ENCODE measurements at regions not wholly inside any gene's neighbourhood (a gene's known extent, or its start where the extent isn't known, plus 50 kb on each side); places are given as distances from the start of the nearest gene placed in this dataset.

- ATAC-seq (no peak), DNase-seq (ENCODE audit: low spot score) (no peak)
- Mint-ChIP-seq H3K27ac (no peak overlapping the region), H3K4me3 (no peak overlapping the region), H3K4me1 (no peaks in the 10 kb centered on the region), H3K9me3 (no peaks in the 10 kb centered on the region; the same call in 2 of the 3 replicates), H3K27me3 (ENCODE audit: insufficient read depth, low read depth, poor library complexity) (no peaks in the 10 kb centered on the region), H3K36me3 (ENCODE audit: low read depth) (no peaks in the 10 kb centered on the region)
- H3K36me3 ChIP-seq (ENCODE audit: insufficient read depth): no peaks in the 10 kb centered on the region
- H3K27ac ChIP-seq (ENCODE audit: low read depth): no peak overlapping the region
- H2AFZ ChIP-seq: no peak overlapping the region
- TF ChIP-seq EZH2phosphoT487 (IDR thresholded peaks at IDR 0.05; ENCODE audit: unreplicated experiment) (no peak), EZH2 (IDR thresholded peaks at IDR 0.05; ENCODE audit: low read depth, unreplicated experiment) (no peak), ZNF462 (CRISPR knock-in tag; IDR thresholded peaks at IDR 0.05) (no peak), POLR2AphosphoS5 (IDR thresholded peaks at IDR 0.05; ENCODE audit: low read depth) (no peak), JUNB (IDR thresholded peaks at IDR 0.05; ENCODE audit: unreplicated experiment) (no peak), ETS1 (IDR thresholded peaks at IDR 0.05) (no peak), REST (IDR thresholded peaks at IDR 0.05; ENCODE audit: unreplicated experiment) (no peak)
- H4K20me1 ChIP-seq (replicated peaks; ENCODE audit: insufficient read depth): no peaks in the 10 kb centered on the region
- H3K4me3 ChIP-seq: no peak overlapping the region
- H3K4me1 ChIP-seq (ENCODE audit: insufficient read depth): no peaks in the 10 kb centered on the region
- H3K79me2 ChIP-seq (replicated peaks; ENCODE audit: insufficient read depth): no peaks in the 10 kb centered on the region
- no peak overlapping the region for H3K4me2 ChIP-seq
- no peaks in the 10 kb centered on the region for H3F3A ChIP-seq (replicated peaks; ENCODE audit: low read depth)
- H3K27me3 ChIP-seq (ENCODE audit: insufficient read depth): no peaks in the 10 kb centered on the region
- no peaks in the 10 kb centered on the region for H3K9me2 ChIP-seq (ENCODE audit: insufficient read depth)
These were observed 80.5 kb upstream of the FAM47C start for GRCh38 chrX:36927712-36928111.
